Activated T-helper 17 cell treated with anti-CD3 and anti-CD28 coated beads, Interleukin-2, amount 50 U/mL, for 72 hours (primary cell): ENCODE measurements at regions not wholly inside any gene's neighbourhood (a gene's known extent, or its start where the extent isn't known, plus 50 kb on each side); places are given as distances from the start of the nearest gene placed in this dataset.

ENCODE experiments used
- ATAC-seq: fragments of 150-1000 bp; cut with Tn5 transposase; replicated peaks from 2 replicates; pipeline ENCODE4 v1.10.0; 2021; ENCODE audit warnings: mild to moderate bottlenecking, moderate library complexity
- H3K27ac Mint-ChIP-seq: one replicate; pipeline ENCODE4 v1.8.0; 2022; ENCODE audit warnings: mixed read lengths
- H3K27me3 Mint-ChIP-seq: one replicate; pipeline ENCODE4 v1.8.0; 2022; ENCODE audit warnings: mixed read lengths
- H3K36me3 Mint-ChIP-seq: one replicate; pipeline ENCODE4 v1.8.0; 2022; ENCODE audit warnings: low read depth, mild to moderate bottlenecking, mixed read lengths
- H3K4me1 Mint-ChIP-seq: one replicate; pipeline ENCODE4 v1.8.0; 2022; ENCODE audit warnings: mixed read lengths
- H3K4me3 Mint-ChIP-seq: one replicate; pipeline ENCODE4 v1.8.0; 2022; ENCODE audit warnings: mild to moderate bottlenecking, mixed read lengths
- H3K9me3 Mint-ChIP-seq: one replicate; pipeline ENCODE4 v1.8.0; 2022; ENCODE audit warnings: mixed read lengths

GRCh38 chr16:55257966-55258613 lies 65.9 kb upstream of the IRX6 start:
- Mint-ChIP-seq H3K4me3 (no peak overlapping the region), H3K9me3 (peaks cover 3% of the 10 kb centered on the region), H3K27me3 (peaks cover 2% of the 10 kb centered on the region), H3K36me3 (no peaks in the 10 kb centered on the region), H3K4me1 (no peaks in the 10 kb centered on the region), H3K27ac (no peak overlapping the region)
- peak; percentile 58 for ATAC-seq

GRCh38 chr16:55261301-55261700 lies 62.7 kb upstream of the IRX6 start:
- H3K9me3 Mint-ChIP-seq: no peaks in the 10 kb centered on the region
- no peak for ATAC-seq
- H3K4me1 Mint-ChIP-seq: no peaks in the 10 kb centered on the region
- no peaks in the 10 kb centered on the region for H3K36me3 Mint-ChIP-seq
- H3K27ac Mint-ChIP-seq: no peak overlapping the region
- H3K4me3 Mint-ChIP-seq: no peak overlapping the region
- no peaks in the 10 kb centered on the region for H3K27me3 Mint-ChIP-seq

GRCh38 chr16:55263271-55264250 lies 60.4 kb upstream of the IRX6 start:
- H3K4me1 Mint-ChIP-seq: no peaks in the 10 kb centered on the region
- H3K27me3 Mint-ChIP-seq: no peaks in the 10 kb centered on the region
- H3K27ac Mint-ChIP-seq: no peak overlapping the region
- H3K4me3 Mint-ChIP-seq: no peak overlapping the region
- no peaks in the 10 kb centered on the region for H3K36me3 Mint-ChIP-seq
- no peak for ATAC-seq
- no peaks in the 10 kb centered on the region for H3K9me3 Mint-ChIP-seq

- no peak for ATAC-seq
- Mint-ChIP-seq H3K9me3 (no peaks in the 10 kb centered on the region), H3K4me1 (no peaks in the 10 kb centered on the region)
Observed at GRCh38 chr16:55264949-55265348, 59.1 kb upstream of the IRX6 start.

GRCh38 chr16:55265926-55266325 lies 58.1 kb upstream of the IRX6 start:
- H3K4me1 Mint-ChIP-seq: no peaks in the 10 kb centered on the region
- no peak overlapping the region for H3K27ac Mint-ChIP-seq
- H3K9me3 Mint-ChIP-seq: no peaks in the 10 kb centered on the region
- peaks cover 6% of the 10 kb centered on the region for H3K27me3 Mint-ChIP-seq
- no peaks in the 10 kb centered on the region for H3K36me3 Mint-ChIP-seq
- no peak overlapping the region for H3K4me3 Mint-ChIP-seq
- no peak for ATAC-seq

More at GRCh38 chr16:55264949-55265348, 59.1 kb upstream of the IRX6 start:
- Mint-ChIP-seq H3K27ac (no peak overlapping the region), H3K27me3 (peaks cover 6% of the 10 kb centered on the region), H3K36me3 (no peaks in the 10 kb centered on the region), H3K4me3 (no peak overlapping the region)

GRCh38 chr16:55271945-55272513 lies 52.0 kb upstream of the IRX6 start:
- H3K27me3 Mint-ChIP-seq: peaks cover 6% of the 10 kb centered on the region
- no peaks in the 10 kb centered on the region for H3K36me3 Mint-ChIP-seq
- H3K4me1 Mint-ChIP-seq: no peaks in the 10 kb centered on the region
- no peak overlapping the region for H3K27ac Mint-ChIP-seq
- no peaks in the 10 kb centered on the region for H3K9me3 Mint-ChIP-seq
- H3K4me3 Mint-ChIP-seq: no peak overlapping the region
- ATAC-seq: no peak

- peaks cover 6% of the 10 kb centered on the region for H3K27me3 Mint-ChIP-seq
- no peak overlapping the region for H3K4me3 Mint-ChIP-seq
- H3K9me3 Mint-ChIP-seq: no peaks in the 10 kb centered on the region
- H3K27ac Mint-ChIP-seq: no peak overlapping the region
- no peaks in the 10 kb centered on the region for H3K36me3 Mint-ChIP-seq
- H3K4me1 Mint-ChIP-seq: no peaks in the 10 kb centered on the region
- ATAC-seq: no peak
Observed at GRCh38 chr16:55272744-55273143, 51.3 kb upstream of the IRX6 start.

- Mint-ChIP-seq H3K36me3 (no peaks in the 10 kb centered on the region), H3K27ac (no peak overlapping the region), H3K9me3 (no peaks in the 10 kb centered on the region), H3K4me1 (no peaks in the 10 kb centered on the region), H3K4me3 (no peak overlapping the region), H3K27me3 (peaks cover 6% of the 10 kb centered on the region)
- no peak for ATAC-seq
Observed at GRCh38 chr16:55273356-55273755, 50.6 kb upstream of the IRX6 start.

- no peak overlapping the region for H3K4me3 Mint-ChIP-seq
- no peaks in the 10 kb centered on the region for H3K4me1 Mint-ChIP-seq
- no peaks in the 10 kb centered on the region for H3K36me3 Mint-ChIP-seq
- peaks cover 6% of the 10 kb centered on the region for H3K27me3 Mint-ChIP-seq
- ATAC-seq: no peak
- H3K9me3 Mint-ChIP-seq: no peaks in the 10 kb centered on the region
- H3K27ac Mint-ChIP-seq: no peak overlapping the region
Observed at GRCh38 chr16:55273959-55274358, 50.0 kb upstream of the IRX6 start.
